ENCODE measurements at regions not wholly inside any gene's neighbourhood (a gene's known extent, or its start where the extent isn't known, plus 50 kb on each side); places are given as distances from the start of the nearest gene placed in this dataset.

GRCh38 chr17:54307351-54307750 is 484.6 kb downstream of the KIF2B start:
- Histone ChIP-seq H3K9ac (ENCODE audit: low read length) (no peak overlapping the region), H3K4me3 (ENCODE audit: low read length) (no peak overlapping the region), H2AFZ (ENCODE audit: low read depth, low read length) (no peak overlapping the region), H3K27ac (ENCODE audit: low read length) (no peak overlapping the region), H3K4me2 (ENCODE audit: low read length) (no peak overlapping the region), H3K4me1 (ENCODE audit: low read length) (no peaks in the 10 kb centered on the region), H3K79me2 (ENCODE audit: low read length) (no peaks in the 10 kb centered on the region), H3K9me3 (ENCODE audit: insufficient read depth, low read length) (no peaks in the 10 kb centered on the region), H3K36me3 (replicated peaks; ENCODE audit: low read depth, low read length) (no peaks in the 10 kb centered on the region), H3K27me3 (ENCODE audit: low read depth, low read length) (no peaks in the 10 kb centered on the region), H4K20me1 (ENCODE audit: insufficient read depth, low read length) (no peaks in the 10 kb centered on the region)
- TF ChIP-seq, protein P1, sequence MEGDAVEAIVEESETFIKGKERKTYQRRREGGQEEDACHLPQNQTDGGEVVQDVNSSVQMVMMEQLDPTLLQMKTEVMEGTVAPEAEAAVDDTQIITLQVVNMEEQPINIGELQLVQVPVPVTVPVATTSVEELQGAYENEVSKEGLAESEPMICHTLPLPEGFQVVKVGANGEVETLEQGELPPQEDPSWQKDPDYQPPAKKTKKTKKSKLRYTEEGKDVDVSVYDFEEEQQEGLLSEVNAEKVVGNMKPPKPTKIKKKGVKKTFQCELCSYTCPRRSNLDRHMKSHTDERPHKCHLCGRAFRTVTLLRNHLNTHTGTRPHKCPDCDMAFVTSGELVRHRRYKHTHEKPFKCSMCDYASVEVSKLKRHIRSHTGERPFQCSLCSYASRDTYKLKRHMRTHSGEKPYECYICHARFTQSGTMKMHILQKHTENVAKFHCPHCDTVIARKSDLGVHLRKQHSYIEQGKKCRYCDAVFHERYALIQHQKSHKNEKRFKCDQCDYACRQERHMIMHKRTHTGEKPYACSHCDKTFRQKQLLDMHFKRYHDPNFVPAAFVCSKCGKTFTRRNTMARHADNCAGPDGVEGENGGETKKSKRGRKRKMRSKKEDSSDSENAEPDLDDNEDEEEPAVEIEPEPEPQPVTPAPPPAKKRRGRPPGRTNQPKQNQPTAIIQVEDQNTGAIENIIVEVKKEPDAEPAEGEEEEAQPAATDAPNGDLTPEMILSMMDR (IDR thresholded peaks at IDR 0.05; ENCODE audit: low read depth, low read length) = no peak
- TF ChIP-seq EZH2phosphoT487 (IDR thresholded peaks at IDR 0.05; ENCODE audit: low read depth) = no peak

DNA sequence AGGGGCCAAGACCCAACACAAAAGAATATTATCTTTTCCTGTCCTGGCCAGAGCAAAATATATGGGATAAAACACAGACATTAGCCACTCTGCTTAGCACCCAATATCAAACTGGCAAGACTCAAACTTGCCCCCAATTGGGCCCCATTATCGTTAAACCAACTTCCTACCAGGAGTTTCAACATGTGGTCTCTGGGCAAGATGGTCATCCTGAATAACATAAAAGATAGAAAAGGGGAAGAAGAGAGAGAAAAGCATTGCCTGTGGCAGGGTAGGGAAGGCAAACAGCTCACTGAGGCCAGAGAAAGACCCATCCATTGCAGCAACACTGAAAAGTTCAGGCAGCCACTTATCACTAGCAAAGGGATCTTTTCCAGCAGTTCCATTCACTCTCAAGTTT is 502.1 kb downstream of the KIF2B start:
- Histone ChIP-seq H3K79me2 (ENCODE audit: low read length) (no peaks in the 10 kb centered on the region), H3K4me1 (ENCODE audit: low read length) (no peaks in the 10 kb centered on the region), H4K20me1 (ENCODE audit: insufficient read depth, low read length) (no peaks in the 10 kb centered on the region), H3K36me3 (replicated peaks; ENCODE audit: low read depth, low read length) (no peaks in the 10 kb centered on the region), H3K4me3 (ENCODE audit: low read length) (no peak overlapping the region), H2AFZ (ENCODE audit: low read depth, low read length) (no peak overlapping the region), H3K9ac (ENCODE audit: low read length) (no peak overlapping the region), H3K4me2 (ENCODE audit: low read length) (no peak overlapping the region), H3K27ac (ENCODE audit: low read length) (no peak overlapping the region), H3K9me3 (ENCODE audit: insufficient read depth, low read length) (no peaks in the 10 kb centered on the region), H3K27me3 (ENCODE audit: low read depth, low read length) (no peaks in the 10 kb centered on the region)
- no peak for TF ChIP-seq EZH2phosphoT487 (IDR thresholded peaks at IDR 0.05; ENCODE audit: low read depth)
- TF ChIP-seq, protein P1 (IDR thresholded peaks at IDR 0.05; ENCODE audit: low read depth, low read length) = no peak

GRCh38 chr17:54339731-54340130 is 517.0 kb downstream of the KIF2B start:
- Histone ChIP-seq H3K27ac (ENCODE audit: low read length) (no peak overlapping the region), H3K4me1 (ENCODE audit: low read length) (no peaks in the 10 kb centered on the region), H3K4me3 (ENCODE audit: low read length) (no peak overlapping the region), H3K27me3 (ENCODE audit: low read depth, low read length) (no peaks in the 10 kb centered on the region), H3K4me2 (ENCODE audit: low read length) (no peak overlapping the region), H3K9me3 (ENCODE audit: insufficient read depth, low read length) (no peaks in the 10 kb centered on the region), H4K20me1 (ENCODE audit: insufficient read depth, low read length) (no peaks in the 10 kb centered on the region), H3K79me2 (ENCODE audit: low read length) (no peaks in the 10 kb centered on the region), H3K9ac (ENCODE audit: low read length) (no peak overlapping the region), H2AFZ (ENCODE audit: low read depth, low read length) (no peak overlapping the region), H3K36me3 (replicated peaks; ENCODE audit: low read depth, low read length) (no peaks in the 10 kb centered on the region)
- TF ChIP-seq EZH2phosphoT487 (IDR thresholded peaks at IDR 0.05; ENCODE audit: low read depth) = no peak

- Histone ChIP-seq H2AFZ (ENCODE audit: low read depth, low read length) (no peak overlapping the region), H3K27me3 (ENCODE audit: low read depth, low read length) (no peaks in the 10 kb centered on the region), H3K4me3 (ENCODE audit: low read length) (no peak overlapping the region), H3K4me2 (ENCODE audit: low read length) (no peak overlapping the region), H4K20me1 (ENCODE audit: insufficient read depth, low read length) (no peaks in the 10 kb centered on the region), H3K9me3 (ENCODE audit: insufficient read depth, low read length) (no peaks in the 10 kb centered on the region), H3K36me3 (replicated peaks; ENCODE audit: low read depth, low read length) (no peaks in the 10 kb centered on the region), H3K27ac (ENCODE audit: low read length) (no peak overlapping the region), H3K4me1 (ENCODE audit: low read length) (no peaks in the 10 kb centered on the region), H3K9ac (ENCODE audit: low read length) (no peak overlapping the region), H3K79me2 (ENCODE audit: low read length) (no peaks in the 10 kb centered on the region)
- TF ChIP-seq EZH2phosphoT487 (IDR thresholded peaks at IDR 0.05; ENCODE audit: low read depth) = no peak
Observed at GRCh38 chr17:54347495-54347894, 524.8 kb downstream of the KIF2B start.

DNA sequence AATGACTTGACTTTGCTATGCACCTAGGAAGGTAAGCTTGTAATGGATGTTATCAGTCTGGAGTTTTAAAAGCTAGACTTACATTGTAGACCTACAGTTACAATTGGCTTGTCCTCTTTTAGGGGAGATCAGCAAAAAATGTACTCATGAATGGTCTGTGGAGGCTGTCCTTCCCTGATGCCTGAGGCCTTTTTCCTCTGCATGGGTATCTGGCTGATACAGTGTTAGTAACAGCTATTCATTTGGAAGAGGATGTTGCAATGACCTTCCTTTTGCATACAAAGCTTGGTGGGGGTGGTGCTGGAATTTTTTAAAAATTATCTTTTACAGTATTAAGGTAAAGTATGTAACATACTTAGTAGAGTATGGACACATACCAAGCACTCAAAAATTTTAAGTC is 525.5 kb downstream of the KIF2B start:
- Histone ChIP-seq H3K79me2 (ENCODE audit: low read length) (no peaks in the 10 kb centered on the region), H3K4me1 (ENCODE audit: low read length) (no peaks in the 10 kb centered on the region), H2AFZ (ENCODE audit: low read depth, low read length) (no peak overlapping the region), H3K9ac (ENCODE audit: low read length) (no peak overlapping the region), H4K20me1 (ENCODE audit: insufficient read depth, low read length) (no peaks in the 10 kb centered on the region), H3K36me3 (replicated peaks; ENCODE audit: low read depth, low read length) (no peaks in the 10 kb centered on the region), H3K27ac (ENCODE audit: low read length) (no peak overlapping the region), H3K9me3 (ENCODE audit: insufficient read depth, low read length) (no peaks in the 10 kb centered on the region), H3K4me3 (ENCODE audit: low read length) (no peak overlapping the region), H3K27me3 (ENCODE audit: low read depth, low read length) (no peaks in the 10 kb centered on the region), H3K4me2 (ENCODE audit: low read length) (no peak overlapping the region)
- no peak for TF ChIP-seq EZH2phosphoT487 (IDR thresholded peaks at IDR 0.05; ENCODE audit: low read depth)
- TF ChIP-seq, protein P1 (IDR thresholded peaks at IDR 0.05; ENCODE audit: low read depth, low read length) = no peak

All from OCI-LY3 (cell line).